GM19463 (cell line): ENCODE measurements at regions not wholly inside any gene's neighbourhood (a gene's known extent, or its start where the extent isn't known, plus 50 kb on each side); places are given as distances from the start of the nearest gene placed in this dataset.

Experiments
- ATAC-seq: cut with Tn5 transposase; IDR thresholded peaks from one replicate; pipeline ENCODE4 v1.9.1; 2021; ENCODE audit warnings: mild to moderate bottlenecking, moderate library complexity; ENCODE audit not compliant: unreplicated experiment

GRCh38 chr11:31912808-31913207 is 101.7 kb upstream of the PAX6 start:
- no peak for ATAC-seq

GRCh38 chr11:31910950-31911576 is 99.9 kb upstream of the PAX6 start:
- ATAC-seq = no peak

DNA sequence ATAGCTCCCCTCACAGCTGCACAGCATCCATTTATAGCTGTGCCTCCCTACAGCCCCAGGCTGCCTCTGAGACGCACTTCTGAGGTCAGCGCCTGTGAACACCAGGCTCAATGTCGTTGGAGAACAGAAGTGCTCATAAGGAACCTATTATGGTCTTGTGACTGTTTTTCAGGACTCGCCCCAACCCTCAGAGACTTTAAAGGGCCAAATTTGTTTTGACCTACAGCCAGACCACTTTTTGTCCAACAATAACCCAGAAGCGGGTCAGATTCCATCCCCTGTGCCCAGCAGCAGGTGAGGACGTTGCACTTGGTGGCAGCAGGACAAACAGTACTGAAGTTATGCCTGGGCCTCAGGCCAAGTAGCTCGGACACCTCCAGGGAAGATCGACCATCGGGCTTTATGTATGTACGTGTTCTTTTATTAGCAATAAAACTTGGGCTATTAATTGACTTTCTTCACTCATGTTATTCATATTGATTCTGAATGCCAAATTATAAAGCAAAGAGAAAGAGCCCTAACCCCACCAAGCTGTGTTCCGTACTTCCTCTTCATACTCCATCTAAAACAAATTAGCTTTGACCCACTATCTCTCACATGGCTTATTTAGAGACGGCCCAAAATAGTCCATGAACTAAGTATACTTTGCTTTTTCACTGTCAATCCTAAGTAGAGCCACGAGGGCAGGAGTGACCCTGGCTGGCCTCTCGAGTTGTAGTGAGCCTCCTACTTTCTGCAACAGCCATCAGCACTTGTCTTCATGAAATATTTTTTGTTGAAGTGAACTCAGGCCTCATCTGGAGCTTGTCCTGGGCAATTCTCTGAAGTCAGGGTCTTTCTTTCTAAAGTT is 92.3 kb upstream of the PAX6 start:
- ATAC-seq = no peak

- no peak for ATAC-seq
Measured at GRCh38 chr11:31902706-31903105, 91.6 kb upstream of the PAX6 start.

GRCh38 chr11:31895926-31896325 is 84.8 kb upstream of the PAX6 start:
- no peak for ATAC-seq

GRCh38 chr11:31887180-31887579 is 76.1 kb upstream of the PAX6 start:
- ATAC-seq = no peak

GRCh38 chr11:31884080-31884479 is 73.0 kb upstream of the PAX6 start:
- ATAC-seq = no peak

DNA sequence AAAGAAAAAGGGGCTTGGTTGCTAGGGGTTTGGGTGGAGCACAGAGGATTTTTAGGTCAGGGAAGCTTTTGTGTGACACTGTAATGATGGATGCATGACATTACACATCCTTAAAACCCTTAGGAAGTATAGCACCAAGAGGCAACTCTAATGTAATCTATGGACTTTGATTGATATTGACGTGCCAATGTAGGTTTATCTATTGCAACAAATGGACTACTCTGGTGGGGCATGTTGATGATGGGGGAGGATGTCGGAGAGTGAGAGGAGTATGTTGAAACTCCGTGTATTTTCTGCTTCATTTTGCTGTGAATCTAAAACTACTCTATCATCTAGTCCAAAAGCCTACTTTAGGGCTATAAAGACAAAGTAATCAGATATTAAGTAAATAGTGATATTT is 72.3 kb upstream of the PAX6 start:
- ATAC-seq = no peak

GRCh38 chr11:31882951-31883392 is 71.8 kb upstream of the PAX6 start:
- no peak for ATAC-seq

GRCh38 chr11:31881825-31882224 is 70.7 kb upstream of the PAX6 start:
- no peak for ATAC-seq

DNA sequence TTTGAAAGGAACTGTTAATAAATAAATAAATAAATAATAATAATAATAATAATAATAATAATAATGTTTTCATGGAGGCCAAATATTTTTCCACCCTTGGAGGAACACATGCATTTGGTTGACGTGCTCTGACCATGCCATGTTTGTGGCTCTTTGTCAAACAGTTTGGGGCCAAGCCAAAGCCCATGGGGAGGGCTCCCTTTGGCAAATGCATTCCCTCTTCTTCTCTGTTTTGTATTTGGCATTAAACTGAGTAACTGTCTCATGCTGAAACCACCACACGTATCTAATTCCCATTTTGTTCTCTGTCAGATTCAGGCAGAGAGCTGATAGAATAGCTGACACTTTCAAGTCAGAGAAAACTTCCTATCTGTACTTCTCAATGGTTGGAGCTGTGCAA is 68.6 kb upstream of the PAX6 start:
- no peak for ATAC-seq

DNA sequence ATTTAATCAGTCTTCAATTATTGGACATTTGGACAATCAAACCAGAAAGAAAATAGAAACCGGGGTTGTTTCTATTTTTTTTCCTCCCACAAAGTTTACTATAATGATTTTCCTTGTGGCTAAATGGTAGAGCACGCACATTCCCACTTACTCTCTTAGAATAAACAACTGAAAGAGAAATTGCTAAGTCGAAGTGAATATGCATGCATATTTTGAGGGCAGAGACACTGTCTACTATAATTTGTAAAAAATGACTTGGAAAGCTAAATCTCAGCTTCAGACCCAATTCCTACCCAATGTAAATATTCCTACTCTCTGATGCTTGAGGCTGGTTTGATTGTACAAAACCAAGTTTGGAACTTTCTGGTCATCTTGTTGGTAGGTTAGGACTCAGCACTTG is 66.7 kb upstream of the PAX6 start:
- ATAC-seq = no peak

- ATAC-seq = no peak
Measured at GRCh38 chr11:31877083-31877482, 66.0 kb upstream of the PAX6 start.

DNA sequence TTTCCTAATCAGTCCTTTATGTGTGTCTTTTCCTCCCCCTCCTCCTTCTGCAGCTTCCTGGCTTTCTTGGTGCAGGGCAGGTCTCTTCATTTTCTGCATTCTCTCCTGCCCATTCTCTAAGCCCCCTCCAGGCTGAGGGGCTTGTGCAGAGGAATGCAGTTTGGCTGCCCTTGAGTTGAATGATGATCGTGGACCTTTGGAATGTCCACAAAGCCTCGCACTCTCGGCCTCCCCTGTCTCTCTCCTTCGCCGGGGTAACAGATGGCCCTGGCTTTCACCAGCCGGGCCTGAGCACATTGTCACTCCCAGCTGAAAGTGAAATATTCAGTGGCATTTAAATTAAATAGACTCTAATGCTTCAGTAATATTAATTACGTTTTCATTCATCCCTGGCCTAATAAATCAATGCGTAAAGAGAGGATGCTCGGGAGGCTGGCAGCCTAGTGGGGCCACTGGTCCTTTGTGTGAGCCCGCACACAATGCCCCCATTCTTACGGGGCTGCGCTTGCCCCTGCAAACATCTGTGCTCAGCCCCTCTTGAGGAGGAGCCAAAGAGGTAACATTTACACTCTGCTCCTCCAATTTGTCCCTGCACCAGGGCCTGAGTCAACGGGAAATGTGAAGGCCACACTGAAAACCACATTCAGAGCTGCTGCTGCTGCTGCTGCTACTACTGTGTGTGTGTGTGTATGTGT is 64.9 kb upstream of the PAX6 start:
- ATAC-seq = no peak

GRCh38 chr11:31874631-31875191 is 63.6 kb upstream of the PAX6 start:
- ATAC-seq = no peak

- no peak for ATAC-seq
Measured at GRCh38 chr11:31873124-31873523, 62.0 kb upstream of the PAX6 start.

DNA sequence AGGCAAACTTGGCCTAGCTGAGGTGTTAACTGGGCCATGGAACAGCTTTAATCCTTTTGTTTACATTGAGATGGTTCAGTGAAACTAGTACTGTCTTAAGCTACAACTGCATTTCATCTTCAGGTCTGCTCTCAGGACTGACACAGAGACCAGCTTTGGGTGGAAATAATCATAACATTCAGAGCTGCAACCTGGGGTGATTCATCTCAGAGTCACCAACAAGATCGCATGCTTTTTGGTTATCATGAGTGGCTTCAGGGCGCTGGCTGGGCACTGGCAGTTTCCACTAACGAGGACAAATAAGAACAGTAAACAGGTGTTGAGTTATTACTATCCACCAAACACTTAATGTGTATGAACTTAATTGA is 60.9 kb upstream of the PAX6 start:
- ATAC-seq = no peak

DNA sequence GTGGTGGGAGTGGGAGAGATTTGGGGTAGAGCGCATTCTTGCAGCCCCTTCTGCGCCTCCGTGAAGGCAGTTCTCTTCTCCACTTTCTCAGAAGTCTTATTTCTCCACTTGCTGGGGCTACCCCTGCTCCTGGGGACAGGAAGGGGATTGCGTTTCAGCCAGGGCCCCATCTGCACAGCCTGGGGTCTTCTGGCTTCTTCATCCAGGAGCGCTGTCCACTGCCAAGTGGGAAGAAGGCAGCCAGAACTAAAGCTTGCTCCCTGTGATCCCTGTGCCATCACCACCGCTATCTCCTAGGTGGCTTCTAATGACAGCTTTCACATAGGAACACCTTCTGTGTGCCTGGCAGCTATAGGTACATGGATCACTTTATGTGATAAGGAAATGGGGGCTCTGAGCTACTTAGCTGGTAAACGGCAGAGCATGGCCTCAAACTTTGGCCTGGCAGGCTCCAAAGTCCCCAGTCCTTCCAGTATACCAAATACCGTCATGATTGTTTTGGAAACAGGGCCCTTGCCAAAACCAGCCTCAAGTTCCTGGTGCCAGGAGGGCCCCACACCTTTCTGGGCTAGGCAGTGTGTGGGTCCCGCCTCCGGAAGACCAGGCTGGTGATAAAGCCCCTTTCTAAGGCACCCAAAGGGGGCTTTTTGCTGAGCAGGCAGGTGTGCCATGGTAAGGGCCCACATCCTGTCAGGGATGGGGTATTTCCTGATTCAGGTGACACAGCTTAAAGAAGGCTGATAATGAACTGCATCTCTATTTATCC is 60.4 kb upstream of the PAX6 start:
- no peak for ATAC-seq

DNA sequence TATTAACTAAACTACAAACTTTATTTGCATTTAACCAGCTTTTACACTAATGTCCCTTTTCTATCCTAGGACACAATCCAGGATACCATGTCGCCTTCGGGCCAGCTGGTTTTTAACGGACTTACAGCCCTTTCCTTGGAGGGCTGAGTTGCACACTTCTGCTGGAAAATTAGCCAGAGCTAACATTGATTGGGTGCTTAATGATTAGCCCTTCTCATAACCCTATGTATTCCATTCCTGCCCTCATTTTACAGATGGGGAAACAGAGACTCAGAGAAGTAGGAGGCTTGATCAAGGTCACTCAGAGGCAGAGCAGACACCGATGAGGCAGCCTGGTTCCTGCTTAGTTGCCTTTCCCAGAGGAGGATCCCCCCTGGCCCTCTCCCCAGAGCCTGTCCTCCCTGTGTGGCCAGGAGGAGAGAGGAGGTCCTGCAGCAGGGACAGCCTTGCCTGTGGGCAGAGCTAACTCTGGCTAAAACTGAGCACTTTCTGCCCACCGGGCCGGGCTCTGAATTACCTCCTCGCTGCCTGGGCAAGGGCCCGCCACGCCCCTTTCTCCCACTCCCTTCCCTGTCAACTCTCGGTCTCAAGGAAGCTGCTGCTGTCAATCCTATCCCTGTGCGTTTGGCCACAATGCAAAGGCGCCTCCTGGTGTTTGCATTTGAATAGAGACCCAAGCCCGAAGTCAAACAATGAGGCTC is 59.6 kb upstream of the PAX6 start:
- ATAC-seq = no peak

DNA sequence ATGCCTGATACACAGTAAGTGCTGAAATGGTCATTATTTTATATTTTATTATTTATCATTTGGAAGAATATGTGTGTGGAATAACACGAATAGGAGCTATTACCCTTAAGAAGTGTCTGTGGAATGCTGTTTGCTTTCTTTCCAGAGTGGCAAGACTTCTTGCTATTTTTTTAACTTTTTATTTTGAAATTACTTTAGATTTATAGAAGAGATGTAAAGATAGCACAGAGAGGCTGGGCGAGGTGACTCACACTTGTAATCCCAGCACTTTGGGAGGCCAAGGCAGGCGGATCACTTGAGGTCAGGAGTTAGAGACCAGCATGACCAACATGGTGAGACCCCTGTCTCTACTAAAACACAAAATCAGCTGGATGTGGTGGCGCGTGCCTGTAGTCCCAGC is 58.9 kb upstream of the PAX6 start:
- no peak for ATAC-seq
